Panc1 (cell line): ENCODE measurements at regions not wholly inside any gene's neighbourhood (a gene's known extent, or its start where the extent isn't known, plus 50 kb on each side); places are given as distances from the start of the nearest gene placed in this dataset.

ENCODE experiments used
- ATAC-seq: fragments of 200-7000 bp; cut with Tn5 transposase; 2 replicates; pipeline ENCODE4 v1.9.1; 2020; ENCODE audit warnings: mild to moderate bottlenecking, moderate library complexity
- BruUV-seq: library from RNA; stranded (reverse); fragments of 400-500 nt; replicated peaks from 2 replicates; lab custom pipeline; 2021; lab: Mats Ljungman, UMichigan
- CTCF ChIA-PET: fragments of 300-600 bp; sonication (Branson Sonifier 250); formaldehyde crosslinking; loops from one replicate; lab custom pipeline; 2022; ENCODE audit warnings: antibody characterized with exemption; lab: Charles Lee
- POLR2A ChIA-PET: fragments of 300-600 bp; sonication (Branson Sonifier 250); formaldehyde crosslinking; loops from one replicate; lab custom pipeline; 2022; ENCODE audit warnings: antibody characterized with exemption; lab: Charles Lee
- DNase-seq: peaks from one replicate; pipeline ENCODE4 v3.0.0-alpha.2; 2010; ENCODE audit warnings: low read depth, low spot score
- H3K27ac ChIP-seq: 2 replicates; pipeline ENCODE4 v1.5.1; 2011; ENCODE audit warnings: mild to moderate bottlenecking, low read length, inconsistent platforms
- H3K27me3 ChIP-seq: fragments of 200-500 bp; sonication (Bioruptor generic); 2 replicates; pipeline ENCODE4 v1.6.0; 2014; ENCODE audit warnings: low read length, inconsistent platforms; ENCODE audit not compliant: control insufficient read depth, insufficient read depth
- H3K36me3 ChIP-seq: fragments of 200-500 bp; sonication (Bioruptor generic); 2 replicates; pipeline ENCODE4 v1.5.1; 2014; ENCODE audit warnings: inconsistent platforms, mild to moderate bottlenecking, low read length, moderate library complexity; ENCODE audit not compliant: control insufficient read depth, insufficient read depth
- H3K4me1 ChIP-seq: 2 replicates; pipeline ENCODE4 v1.5.1; 2011; ENCODE audit warnings: inconsistent platforms, mild to moderate bottlenecking, low read length, moderate library complexity; ENCODE audit not compliant: control insufficient read depth, insufficient read depth
- H3K4me3 ChIP-seq, 2 experiments: 2 replicates each; pipeline ENCODE4 v1.5.1; 2011 to 2012; ENCODE audit warnings: low read depth in 2 of 2, low read length in 2 of 2, mild to moderate bottlenecking in 2 of 2, inconsistent platforms in 1 of 2, moderate library complexity in 1 of 2
- H3K9me3 ChIP-seq: fragments of 200-500 bp; sonication (Bioruptor generic); 2 replicates; pipeline ENCODE4 v1.5.1; 2014; ENCODE audit warnings: low read depth, mild to moderate bottlenecking, inconsistent platforms, low read length, moderate library complexity; ENCODE audit not compliant: control insufficient read depth, insufficient read depth
- CTCF ChIP-seq: fragments of 450-650 bp; IDR thresholded peaks from 2 replicates; pipeline ENCODE4 v1.5.1; 2017; ENCODE audit warnings: mild to moderate bottlenecking
- POLR2AphosphoS5 ChIP-seq: IDR thresholded peaks from 2 replicates; pipeline ENCODE4 v1.6.1; 2012; ENCODE audit warnings: mild to moderate bottlenecking, low read depth, low read length, moderate library complexity
- REST ChIP-seq, 2 experiments: IDR thresholded peaks; 2 replicates each; pipeline ENCODE4 v1.6.1; 2011 to 2012; ENCODE audit warnings: low read depth in 2 of 2, control low read depth in 1 of 2, low read length in 1 of 2, mild to moderate bottlenecking in 1 of 2, moderate library complexity in 1 of 2; ENCODE audit not compliant: insufficient read depth in 1 of 2
- SIN3A ChIP-seq: IDR thresholded peaks from 2 replicates; pipeline ENCODE4 v1.6.1; 2012; ENCODE audit warnings: low read depth, mild to moderate bottlenecking, low read length, moderate library complexity, borderline replicate concordance; ENCODE audit not compliant: insufficient read depth
- TCF7L2 ChIP-seq: IDR thresholded peaks from 2 replicates; pipeline ENCODE4 v1.6.1; 2011; ENCODE audit warnings: mild to moderate bottlenecking, low read depth, low read length, inconsistent platforms
- in situ Hi-C: cut with HindIII; loops from 2 replicates; pipeline ENCODE4 v1.10.0; 2016; ENCODE audit warnings: low sequenced_read_pairs, low pct_unique_long_range_greater_than_20kb
- intact Hi-C: fragments of 100-400 bp; cut with micrococcal nuclease; formaldehyde crosslinking; loops from one replicate; pipeline ENCODE4 v1.10.0; 2022; ENCODE audit not compliant: unreplicated experiment

- no peaks in the 10 kb centered on the region for H3K9me3 ChIP-seq
- in situ Hi-C loops (no loop called here), intact Hi-C loops (no loop called here)
- no peaks in the 10 kb centered on the region for H3K27me3 ChIP-seq
- TF ChIP-seq SIN3A: no peak
- TF ChIP-seq CTCF: no peak
- TF ChIP-seq REST (IDR thresholded peaks at IDR 0.05; ENCODE audit: insufficient read depth in 1 of 2, low read depth in 2 of 2, low read length in 1 of 2): no peak
- TF ChIP-seq TCF7L2: no peak
- TF ChIP-seq POLR2AphosphoS5: no peak
- no peak overlapping the region for H3K27ac ChIP-seq
- H3K36me3 ChIP-seq: no peaks in the 10 kb centered on the region
- CTCF ChIA-PET: no interaction called here
- DNase-seq: no peak
- no peak for ATAC-seq
- no TSS peak for BruUV-seq
- POLR2A ChIA-PET: no interaction called here
- no peak overlapping the region for H3K4me3 ChIP-seq
- H3K4me1 ChIP-seq: no peaks in the 10 kb centered on the region
These were observed 1286.9 kb downstream of the EPHA7 start for GRCh38 chr6:92132457-92132856.

- in situ Hi-C loops: no loop called here
- CTCF ChIA-PET: no interaction called here
- TF ChIP-seq TCF7L2 (no peak), POLR2AphosphoS5 (no peak), SIN3A (no peak), REST (IDR thresholded peaks at IDR 0.05; ENCODE audit: insufficient read depth in 1 of 2, low read depth in 2 of 2, low read length in 1 of 2) (no peak), CTCF (no peak)
- no peaks in the 10 kb centered on the region for H3K36me3 ChIP-seq
- no peaks in the 10 kb centered on the region for H3K27me3 ChIP-seq
- DNase-seq (no peak), ATAC-seq (no peak)
- no peak overlapping the region for H3K4me3 ChIP-seq
- no peak overlapping the region for H3K27ac ChIP-seq
- H3K4me1 ChIP-seq: no peaks in the 10 kb centered on the region
- intact Hi-C loops: no loop called here
- POLR2A ChIA-PET: no interaction called here
- H3K9me3 ChIP-seq: no peaks in the 10 kb centered on the region
- no TSS peak for BruUV-seq
These were observed 1288.4 kb downstream of the EPHA7 start for GRCh38 chr6:92130944-92131343.
